HG03039 (cell line): ENCODE measurements at regions not wholly inside any gene's neighbourhood (a gene's known extent, or its start where the extent isn't known, plus 50 kb on each side); places are given as distances from the start of the nearest gene placed in this dataset.
"Not testable (repeated sequence)": the region's sequence is repeated elsewhere in the genome, so short reads cannot be mapped to it uniquely, and the experiment has no call there.

Experiments used
- ATAC-seq: cut with Tn5 transposase; IDR thresholded peaks from one replicate; pipeline ENCODE4 v1.9.1; 2021; ENCODE audit warnings: mild to moderate bottlenecking, moderate library complexity; ENCODE audit not compliant: unreplicated experiment

GRCh38 chr15:94840794-94841783, 609.7 kb downstream of the MCTP2 start:
- no peak for ATAC-seq

- no peak for ATAC-seq
Measured at GRCh38 chr15:94843060-94843459, 611.7 kb downstream of the MCTP2 start.

- no peak for ATAC-seq
Measured at GRCh38 chr15:94844198-94844537, 612.8 kb downstream of the MCTP2 start.

DNA sequence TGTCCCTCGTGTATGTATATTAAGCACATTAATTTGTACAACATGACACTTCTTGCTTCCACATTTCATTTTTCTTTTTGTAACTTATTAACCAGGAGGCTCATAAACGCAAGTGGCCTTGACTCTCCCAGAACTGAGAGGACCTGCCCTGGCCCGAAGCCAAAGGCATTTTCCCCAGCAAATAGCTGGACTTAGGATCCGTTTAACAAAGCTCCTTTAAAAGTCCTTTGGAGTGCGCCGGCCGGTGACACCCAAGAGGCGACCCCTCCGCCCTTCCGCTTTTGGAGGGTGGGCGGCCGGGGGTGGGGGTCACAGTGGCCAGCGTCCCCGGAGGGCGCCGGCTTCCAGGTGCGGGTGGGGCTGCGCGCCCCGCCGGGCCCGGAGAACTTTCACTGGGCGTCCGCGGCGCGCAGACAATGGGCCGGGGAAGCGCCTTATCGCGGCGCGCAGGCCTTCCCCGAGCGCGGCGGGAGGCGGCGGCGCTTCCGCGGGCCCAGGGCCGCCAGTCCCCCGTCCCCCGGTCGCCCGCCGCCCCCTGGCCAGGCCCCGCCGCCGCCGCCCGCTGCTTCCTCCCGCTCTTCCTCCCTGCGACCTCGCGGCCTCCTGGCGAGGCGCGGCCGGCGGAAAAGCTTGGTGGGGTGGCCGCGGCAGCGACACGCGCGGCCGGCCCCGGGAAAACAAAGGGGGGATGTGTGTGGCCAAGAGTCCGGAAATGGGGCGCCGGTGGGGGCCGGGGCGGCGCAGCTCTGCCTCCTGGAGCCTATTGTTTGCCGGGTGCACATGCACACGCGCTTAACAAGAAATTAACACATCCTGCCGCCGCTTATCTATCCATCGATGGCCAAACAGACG, 613.4 kb downstream of the MCTP2 start:
- ATAC-seq: no peak

- ATAC-seq: no peak
Measured at GRCh38 chr15:94845390-94845716, 614.0 kb downstream of the MCTP2 start.

GRCh38 chr15:94847325-94847724, 616.0 kb downstream of the MCTP2 start:
- no peak for ATAC-seq

GRCh38 chr15:94848054-94848453, 616.7 kb downstream of the MCTP2 start:
- no peak for ATAC-seq

DNA sequence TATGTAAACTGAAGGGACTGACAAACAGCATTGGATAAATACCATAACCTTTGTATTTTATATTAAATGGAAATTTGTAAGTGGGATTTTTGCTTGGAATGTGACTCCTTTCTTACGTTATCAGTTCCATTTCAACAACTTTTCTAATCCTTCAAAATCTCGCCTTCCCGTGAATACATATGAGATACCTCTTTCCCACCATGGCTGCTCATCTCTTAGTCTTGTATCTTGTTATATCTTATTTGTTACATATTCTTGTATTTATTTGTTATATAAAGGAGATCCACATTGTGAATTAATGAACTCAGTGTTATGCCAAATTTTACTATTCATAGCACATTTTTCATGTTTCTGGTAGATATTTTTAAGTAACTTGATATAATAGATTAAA, 623.7 kb downstream of the MCTP2 start:
- no peak for ATAC-seq

GRCh38 chr15:94855409-94856266, 624.3 kb downstream of the MCTP2 start:
- no peak for ATAC-seq

- no peak for ATAC-seq
Measured at GRCh38 chr15:94856267-94856854, 625.0 kb downstream of the MCTP2 start.

GRCh38 chr15:94857466-94857865, 626.1 kb downstream of the MCTP2 start:
- ATAC-seq: no peak

DNA sequence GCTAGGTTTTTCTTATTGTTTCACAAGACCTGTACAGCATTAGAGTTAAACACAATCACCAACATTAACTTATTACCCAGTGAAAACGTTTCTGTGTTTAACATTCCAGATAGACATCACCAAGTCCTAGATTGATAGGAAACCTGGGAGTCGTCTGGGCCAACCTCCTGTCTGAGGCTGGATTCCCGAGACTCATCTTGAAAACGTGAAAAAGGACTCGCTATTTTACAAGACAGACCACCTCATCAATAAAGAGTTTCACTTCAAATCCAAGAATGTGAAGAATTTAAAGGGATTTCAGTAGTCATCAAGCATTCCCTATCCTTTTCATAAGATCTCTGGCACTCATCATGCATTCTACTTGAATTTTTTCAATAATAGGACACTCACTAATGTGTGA, 626.6 kb downstream of the MCTP2 start:
- no peak for ATAC-seq

DNA sequence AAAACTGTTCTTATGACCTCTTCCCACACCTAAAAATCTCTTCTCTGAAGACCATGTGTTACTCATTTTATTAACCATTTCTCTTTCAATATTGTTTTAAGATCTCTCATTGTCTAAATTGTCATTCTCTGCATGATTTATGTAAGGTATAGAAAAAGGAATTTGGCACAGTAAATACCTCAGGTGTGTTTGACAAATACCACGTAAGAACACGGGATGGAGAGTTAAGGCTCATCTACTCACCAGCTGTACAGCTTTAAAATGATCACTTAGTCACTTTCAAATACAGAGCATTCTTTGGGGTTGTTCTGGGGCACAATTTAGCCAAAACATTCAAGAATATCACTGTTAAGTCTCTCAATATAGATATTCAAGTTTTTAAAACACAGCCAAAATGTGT, 627.1 kb downstream of the MCTP2 start:
- no peak for ATAC-seq

- ATAC-seq: no peak
Measured at GRCh38 chr15:94858920-94859319, 627.6 kb downstream of the MCTP2 start.

DNA sequence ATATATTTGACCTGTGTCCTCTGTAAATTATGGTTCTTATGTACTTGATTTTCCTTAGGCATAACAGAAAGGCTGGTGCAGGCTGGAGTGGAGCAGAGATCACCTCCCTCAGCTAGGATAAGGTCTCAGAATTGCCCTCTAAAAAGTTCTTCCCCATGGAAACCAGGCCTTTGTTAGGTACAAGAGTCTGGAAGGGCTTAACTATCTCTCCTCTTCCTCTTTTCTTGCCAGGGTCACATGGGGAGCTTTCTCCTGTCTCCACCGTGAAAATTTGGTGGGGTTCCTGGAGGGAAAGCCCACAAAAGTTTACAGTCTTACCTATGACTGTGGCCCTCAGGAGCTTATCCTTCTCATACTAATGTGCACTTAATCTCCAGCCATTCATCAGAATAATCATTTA, 633.2 kb downstream of the MCTP2 start:
- no peak for ATAC-seq

GRCh38 chr15:94868265-94868664, 636.9 kb downstream of the MCTP2 start:
- not testable (repeated sequence) for ATAC-seq

DNA sequence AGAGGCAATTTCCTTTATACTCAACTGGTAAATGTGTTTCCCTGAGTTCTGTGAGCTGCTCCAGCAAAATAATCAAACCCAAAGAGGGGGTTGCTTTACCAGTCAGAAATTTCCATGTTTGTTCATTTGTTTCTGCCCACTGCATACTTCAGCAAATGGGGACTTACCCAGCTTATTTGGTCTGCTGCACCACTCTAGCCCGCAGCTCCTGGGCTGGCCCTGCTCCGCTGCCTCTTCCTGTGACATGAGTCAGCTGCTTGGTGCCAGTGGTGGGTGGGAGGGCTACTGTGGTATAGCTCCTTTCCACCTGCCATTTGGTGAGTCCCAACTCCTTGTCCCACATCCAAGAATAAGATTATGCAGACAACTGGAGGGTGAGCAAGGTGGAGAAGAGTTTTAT, 644.2 kb downstream of the MCTP2 start:
- ATAC-seq: no peak

DNA sequence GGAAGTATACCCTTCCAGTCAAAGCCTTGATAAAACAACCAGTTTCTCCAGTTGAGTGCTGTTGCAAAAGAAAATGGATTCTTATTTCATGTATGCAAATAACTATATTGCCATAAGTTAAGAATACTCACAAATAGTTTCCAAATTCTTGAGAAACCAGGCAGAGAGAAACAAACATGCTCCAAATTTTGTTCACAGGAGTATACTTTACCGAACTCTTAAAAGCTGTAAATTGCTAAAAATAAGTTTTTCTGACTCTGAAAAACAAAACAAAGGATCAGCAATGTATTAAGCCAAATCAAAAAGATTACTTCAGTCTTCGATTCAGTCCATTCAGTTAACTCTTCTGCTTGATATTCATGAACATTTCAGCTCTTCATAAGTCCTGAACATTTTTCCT, 646.5 kb downstream of the MCTP2 start:
- no peak for ATAC-seq

GRCh38 chr15:94882071-94882712, 650.8 kb downstream of the MCTP2 start:
- no peak for ATAC-seq

GRCh38 chr15:94887391-94887790, 656.0 kb downstream of the MCTP2 start:
- no peak for ATAC-seq
